Lower leg skin (tissue), 4 donors: ENCODE measurements at regions not wholly inside any gene's neighbourhood (a gene's known extent, or its start where the extent isn't known, plus 50 kb on each side); places are given as distances from the start of the nearest gene placed in this dataset.
"Not testable (repeated sequence)": the region's sequence is repeated elsewhere in the genome, so short reads cannot be mapped to it uniquely, and the experiment has no call there.

ENCODE experiments used
- DNase-seq, 2 donors: peaks; one replicate each; pipeline ENCODE4 v3.0.0-alpha.2; 2019; ENCODE audit warnings: low spot score in 2 of 2
- H3K4me3 ChIP-seq: fragments of 200-600 bp; sonication (generic); 2 replicates; pipeline ENCODE4 v1.5.1; 2017; ENCODE audit warnings: mild to moderate bottlenecking, low read depth; ENCODE audit not compliant: poor library complexity, severe bottlenecking
- POLR2A ChIP-seq, 2 donors: fragments of 450-650 bp; IDR thresholded peaks; one replicate each; pipeline ENCODE4 v1.6.1; 2016 to 2017; ENCODE audit warnings: antibody characterized with exemption in 2 of 2, mild to moderate bottlenecking in 1 of 2, moderate library complexity in 1 of 2
- WGBS, 2 donors: methylation state at CpG; one replicate each; pipeline ENCODE4 v1.1.5; 2018; 5-methylcytosine and 5-hydroxymethylcytosine counted together
- intact Hi-C: fragments of 100-400 bp; cut with DNase I; formaldehyde crosslinking; loops from one replicate; pipeline ENCODE4 v1.15.0; 2023; ENCODE audit warnings: low total_unique reads
- TF ChIP-seq, protein P1 (sequence below), 3 donors: fragments of 450-650 bp; IDR thresholded peaks; one replicate each; pipeline ENCODE4 v1.5.1; 2016; ENCODE audit warnings: antibody characterized with exemption in 3 of 3, mild to moderate bottlenecking in 3 of 3, moderate library complexity in 2 of 3

DNA sequence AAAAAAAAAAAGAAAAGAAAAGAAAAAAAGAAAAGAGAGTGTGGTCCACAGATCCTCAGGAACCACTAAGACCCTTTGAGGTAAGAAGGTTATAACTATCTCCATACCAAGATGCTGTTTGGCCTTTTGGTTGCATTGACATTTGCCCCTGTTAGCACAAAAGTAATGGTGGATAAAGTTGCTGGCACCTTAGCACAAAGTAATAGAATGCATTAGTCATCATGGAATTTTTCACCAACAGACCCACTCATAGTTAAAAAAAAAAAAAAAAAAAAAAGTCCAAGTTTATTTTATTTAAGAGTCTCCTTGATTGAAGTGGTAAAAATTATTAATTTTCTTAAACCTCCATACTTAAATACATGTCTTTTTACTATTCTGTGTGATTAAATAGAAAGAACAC is 78.4 kb upstream of the RBPJ start:
- no peak for DNase-seq
- H3K4me3 ChIP-seq, result no peak overlapping the region
- TF ChIP-seq, protein P1, sequence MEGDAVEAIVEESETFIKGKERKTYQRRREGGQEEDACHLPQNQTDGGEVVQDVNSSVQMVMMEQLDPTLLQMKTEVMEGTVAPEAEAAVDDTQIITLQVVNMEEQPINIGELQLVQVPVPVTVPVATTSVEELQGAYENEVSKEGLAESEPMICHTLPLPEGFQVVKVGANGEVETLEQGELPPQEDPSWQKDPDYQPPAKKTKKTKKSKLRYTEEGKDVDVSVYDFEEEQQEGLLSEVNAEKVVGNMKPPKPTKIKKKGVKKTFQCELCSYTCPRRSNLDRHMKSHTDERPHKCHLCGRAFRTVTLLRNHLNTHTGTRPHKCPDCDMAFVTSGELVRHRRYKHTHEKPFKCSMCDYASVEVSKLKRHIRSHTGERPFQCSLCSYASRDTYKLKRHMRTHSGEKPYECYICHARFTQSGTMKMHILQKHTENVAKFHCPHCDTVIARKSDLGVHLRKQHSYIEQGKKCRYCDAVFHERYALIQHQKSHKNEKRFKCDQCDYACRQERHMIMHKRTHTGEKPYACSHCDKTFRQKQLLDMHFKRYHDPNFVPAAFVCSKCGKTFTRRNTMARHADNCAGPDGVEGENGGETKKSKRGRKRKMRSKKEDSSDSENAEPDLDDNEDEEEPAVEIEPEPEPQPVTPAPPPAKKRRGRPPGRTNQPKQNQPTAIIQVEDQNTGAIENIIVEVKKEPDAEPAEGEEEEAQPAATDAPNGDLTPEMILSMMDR (IDR thresholded peaks at IDR 0.05), result no peak
- no peak for TF ChIP-seq POLR2A (IDR thresholded peaks at IDR 0.05)
- intact Hi-C loops, result no loop called here

DNA sequence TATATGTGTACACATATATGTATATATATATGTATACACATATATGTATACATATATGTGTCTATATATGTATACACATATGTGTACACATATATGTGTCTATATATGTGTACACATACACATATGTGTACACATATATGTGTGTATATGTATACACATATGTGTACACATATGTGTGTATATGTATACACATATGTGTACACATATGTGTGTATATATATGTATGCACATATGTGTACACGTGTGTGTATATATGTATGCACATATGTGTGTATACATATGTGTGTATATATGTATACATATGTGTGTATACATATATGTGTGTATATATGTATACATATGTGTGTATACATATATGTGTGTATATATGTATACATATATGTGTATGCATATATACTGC is 76.7 kb upstream of the RBPJ start:
- intact Hi-C loops, DNase-seq, H3K4me3 ChIP-seq: not testable (repeated sequence)
- WGBS, 2 donors, result 4 to 5% methylated on average over 1 of the region's 1 CpG

DNA sequence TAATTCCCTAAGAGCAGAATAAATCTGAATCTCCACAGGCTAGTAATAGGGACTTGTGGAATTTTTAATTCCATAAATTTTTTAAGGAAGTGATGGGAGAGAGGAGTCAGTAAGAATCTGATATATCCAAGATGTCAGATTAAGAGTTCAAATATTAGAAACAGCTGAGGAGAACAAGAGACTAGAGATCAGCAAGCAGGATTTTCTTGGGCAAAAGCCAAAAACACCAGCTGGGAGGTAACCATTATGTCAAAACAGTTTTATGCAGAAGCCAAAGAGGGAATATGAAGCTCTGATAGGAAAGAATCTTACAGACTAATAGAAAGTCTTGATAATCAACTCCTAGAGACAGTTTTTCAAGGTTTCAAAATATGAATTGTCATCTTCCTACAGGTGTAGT is 72.2 kb upstream of the RBPJ start:
- TF ChIP-seq, protein P1 (IDR thresholded peaks at IDR 0.05), result no peak
- TF ChIP-seq POLR2A (IDR thresholded peaks at IDR 0.05), result no peak
- no peak overlapping the region for H3K4me3 ChIP-seq
- intact Hi-C loops, result no loop called here
- DNase-seq, result peak in 1 of 2 donors; percentile 41

DNA sequence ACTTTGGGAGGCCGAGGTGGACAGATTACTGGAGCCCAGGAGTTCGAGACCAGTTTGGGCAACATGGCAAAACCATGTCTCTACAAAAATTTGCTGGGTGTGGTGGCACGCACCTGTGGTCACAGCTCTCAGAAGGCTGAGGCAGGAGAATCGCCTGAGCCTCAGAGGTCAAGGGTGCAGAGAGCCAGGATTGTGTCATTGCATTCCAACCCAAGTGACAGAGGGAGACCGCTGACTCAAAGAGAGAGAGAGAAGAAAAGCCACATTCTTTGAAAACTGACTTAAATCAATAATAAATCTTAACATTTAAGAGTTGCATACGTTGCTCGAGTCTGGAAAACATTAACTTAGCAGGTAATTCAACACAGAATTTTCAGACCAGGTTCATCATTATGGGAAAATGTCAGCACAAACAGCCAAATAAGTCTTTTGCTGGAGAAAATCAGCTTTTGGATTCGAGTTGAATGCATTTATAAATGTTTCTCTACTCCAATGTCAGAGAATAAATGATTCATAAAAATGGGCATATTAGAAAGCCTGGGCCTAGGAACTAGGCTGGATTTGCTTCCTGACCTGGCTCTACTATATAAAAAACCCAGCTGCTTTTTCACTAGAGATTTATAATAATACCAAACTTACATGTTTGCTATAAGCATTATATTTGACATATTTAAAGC is 68.3 kb upstream of the RBPJ start:
- DNase-seq, result no peak
- 79 to 83% methylated on average over 8 of the region's 8 CpGs for WGBS, 2 donors
- intact Hi-C loops, result no loop called here
- no peak overlapping the region for H3K4me3 ChIP-seq
- TF ChIP-seq POLR2A (IDR thresholded peaks at IDR 0.05), result no peak
- TF ChIP-seq, protein P1 (IDR thresholded peaks at IDR 0.05), result no peak

DNA sequence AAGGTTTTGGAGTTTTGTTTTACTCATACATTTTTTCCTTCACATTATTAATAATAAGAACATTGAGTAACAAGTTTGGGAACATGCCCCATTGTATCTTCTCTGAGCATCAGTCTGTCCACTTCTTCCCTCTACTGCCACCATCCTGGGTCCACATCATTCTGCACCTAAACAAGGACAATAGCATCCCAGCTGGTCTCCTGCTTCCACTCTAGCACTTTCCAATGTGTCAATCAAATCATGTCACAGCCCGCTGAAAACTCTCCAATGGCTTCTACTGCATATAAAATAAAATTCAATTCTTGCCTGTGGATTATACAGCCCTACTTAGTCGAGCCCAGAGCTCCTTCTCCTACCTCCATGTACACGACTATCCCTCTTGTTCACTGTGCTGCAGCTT is 66.8 kb upstream of the RBPJ start:
- no peak for TF ChIP-seq POLR2A (IDR thresholded peaks at IDR 0.05)
- TF ChIP-seq, protein P1 (IDR thresholded peaks at IDR 0.05), result no peak
- 84 to 90% methylated on average over 3 of the region's 3 CpGs for WGBS, 2 donors
- no peak for DNase-seq
- intact Hi-C loops, result no loop called here
- no peak overlapping the region for H3K4me3 ChIP-seq

DNA sequence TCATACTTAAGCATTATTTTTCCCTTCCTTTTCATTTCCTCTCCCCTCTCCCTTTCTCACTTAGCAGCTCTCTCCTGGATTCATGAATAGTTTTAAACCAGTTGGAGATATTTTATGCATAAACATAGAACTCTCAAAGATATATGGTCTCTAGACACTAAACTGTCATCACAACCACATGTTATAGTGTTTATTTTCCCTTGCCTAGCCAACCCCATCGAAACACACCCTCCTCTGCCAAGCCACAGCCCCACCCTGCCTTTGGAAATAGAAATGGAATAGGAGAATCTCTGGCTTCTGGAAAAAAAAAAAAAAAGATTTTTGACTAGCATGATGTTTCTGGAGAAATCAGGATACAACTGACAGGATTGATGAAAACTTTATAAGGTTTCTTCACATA is 64.8 kb upstream of the RBPJ start:
- intact Hi-C loops, result no loop called here

DNA sequence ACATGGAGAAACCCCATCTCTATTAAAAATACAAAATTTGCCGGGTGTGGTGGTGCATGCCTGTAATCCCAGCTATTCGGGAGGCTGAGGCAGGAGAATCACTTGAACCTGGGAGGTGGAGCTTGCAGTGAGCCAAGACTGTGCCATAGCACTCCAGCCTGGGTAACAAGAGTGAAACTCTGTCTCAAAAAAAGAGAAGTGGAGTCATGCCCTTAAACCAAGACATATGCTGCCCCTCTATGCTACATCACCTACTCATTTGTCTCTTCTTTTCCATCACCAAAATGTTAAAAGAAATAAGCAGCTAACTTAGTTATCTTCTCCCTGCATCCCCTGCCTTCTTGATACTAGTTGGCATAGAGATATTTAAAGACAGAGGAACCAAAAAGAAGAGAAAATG is 63.4 kb upstream of the RBPJ start:
- DNase-seq, intact Hi-C loops, H3K4me3 ChIP-seq: not testable (repeated sequence)
- 92 to 96% methylated on average over 2 of the region's 2 CpGs for WGBS, 2 donors

More for the DNA sequence above, 64.8 kb upstream of the RBPJ start:
- DNase-seq, result peak in 1 of 2 donors; percentile 45
- no peak overlapping the region for H3K4me3 ChIP-seq
- 17 to 22% methylated on average over 1 of the region's 1 CpG for WGBS, 2 donors
- TF ChIP-seq, protein P1 (IDR thresholded peaks at IDR 0.05), result no peak
- TF ChIP-seq POLR2A (IDR thresholded peaks at IDR 0.05), result no peak
